Trophoblast cell (in vitro differentiated cells and primary cell): ENCODE measurements at regions not wholly inside any gene's neighbourhood (a gene's known extent, or its start where the extent isn't known, plus 50 kb on each side); places are given as distances from the start of the nearest gene placed in this dataset.

Experiments used
- DNase-seq, 2 donors: peaks; one replicate each; pipeline ENCODE4 v3.0.0-alpha.2; 2016
- H2AFZ ChIP-seq: 2 replicates; pipeline ENCODE4 v1.6.1; 2013; ENCODE audit warnings: low read length, moderate library complexity, mild to moderate bottlenecking; ENCODE audit not compliant: insufficient read depth, poor library complexity
- H2AK5ac ChIP-seq: 2 replicates; pipeline ENCODE4 v1.6.1; 2013; ENCODE audit warnings: mild to moderate bottlenecking, low read length
- H2BK120ac ChIP-seq: 2 replicates; pipeline ENCODE4 v1.6.1; 2013; ENCODE audit warnings: low read length, mild to moderate bottlenecking, moderate library complexity; ENCODE audit not compliant: insufficient read depth, poor library complexity
- H2BK12ac ChIP-seq: 2 replicates; pipeline ENCODE4 v1.6.1; 2013; ENCODE audit warnings: mild to moderate bottlenecking, low read length, moderate library complexity
- H2BK5ac ChIP-seq: 2 replicates; pipeline ENCODE4 v1.6.1; 2013; ENCODE audit warnings: low read length, low read depth, moderate library complexity, mild to moderate bottlenecking; ENCODE audit not compliant: poor library complexity
- H3K14ac ChIP-seq: 2 replicates; pipeline ENCODE4 v1.6.1; 2013; ENCODE audit warnings: mild to moderate bottlenecking, low read length
- H3K18ac ChIP-seq: 2 replicates; pipeline ENCODE4 v1.6.1; 2013; ENCODE audit warnings: mild to moderate bottlenecking, low read length
- H3K23ac ChIP-seq: 2 replicates; pipeline ENCODE4 v1.6.1; 2013; ENCODE audit warnings: low read length
- H3K27ac ChIP-seq: 2 replicates; pipeline ENCODE4 v1.5.1; 2013; ENCODE audit warnings: low read depth, mild to moderate bottlenecking, inconsistent platforms, low read length, moderate library complexity
- H3K27me3 ChIP-seq: 2 replicates; pipeline ENCODE4 v1.6.1; 2013; ENCODE audit warnings: inconsistent platforms, mild to moderate bottlenecking, low read length, moderate library complexity; ENCODE audit not compliant: insufficient read depth
- H3K36me3 ChIP-seq, 2 experiments: 1 replicate in 1 of 2; 2 replicates in 1 of 2; pipeline ENCODE4 v1.6.1; 2013; ENCODE audit warnings: low read length in 2 of 2, mild to moderate bottlenecking in 2 of 2, moderate library complexity in 1 of 2; ENCODE audit not compliant: insufficient read depth in 2 of 2, control insufficient read depth in 1 of 2
- H3K4ac ChIP-seq: 2 replicates; pipeline ENCODE4 v1.6.1; 2013; ENCODE audit warnings: low read depth, mild to moderate bottlenecking, low read length, moderate library complexity
- H3K4me1 ChIP-seq, 2 experiments: 1 replicate in 1 of 2; 2 replicates in 1 of 2; pipeline ENCODE4 v1.6.1; 2013; ENCODE audit warnings: low read length in 2 of 2, mild to moderate bottlenecking in 2 of 2, moderate library complexity in 1 of 2; ENCODE audit not compliant: insufficient read depth in 2 of 2, control insufficient read depth in 1 of 2
- H3K4me2 ChIP-seq: 2 replicates; pipeline ENCODE4 v1.6.1; 2013; ENCODE audit warnings: inconsistent platforms, mild to moderate bottlenecking, low read length, moderate library complexity
- H3K4me3 ChIP-seq: 2 replicates; pipeline ENCODE4 v1.5.1; 2013; ENCODE audit warnings: mild to moderate bottlenecking, low read depth, low read length, inconsistent platforms
- H3K79me1 ChIP-seq: one replicate; pipeline ENCODE4 v1.6.1; 2013; ENCODE audit warnings: low read length
- H3K79me2 ChIP-seq: 2 replicates; pipeline ENCODE4 v1.6.1; 2013; ENCODE audit warnings: low read length, mild to moderate bottlenecking; ENCODE audit not compliant: control insufficient read depth, insufficient read depth, poor library complexity
- H3K9ac ChIP-seq: 2 replicates; pipeline ENCODE4 v1.6.1; 2013; ENCODE audit warnings: mild to moderate bottlenecking, low read length
- H3K9me3 ChIP-seq: 2 replicates; pipeline ENCODE4 v1.6.1; 2013; ENCODE audit warnings: low read depth, mild to moderate bottlenecking, control low read depth, inconsistent platforms, low read length; ENCODE audit not compliant: insufficient read depth
- H4K12ac ChIP-seq: 2 replicates; pipeline ENCODE4 v1.6.1; 2013; ENCODE audit warnings: low read depth, mild to moderate bottlenecking, low read length, moderate library complexity
- H4K8ac ChIP-seq: 2 replicates; pipeline ENCODE4 v1.6.1; 2013; ENCODE audit warnings: low read depth, mild to moderate bottlenecking, low read length, moderate library complexity
- H4K91ac ChIP-seq: one replicate; pipeline ENCODE4 v1.6.1; 2013; ENCODE audit warnings: low read depth, mild to moderate bottlenecking, low read length, moderate library complexity
- WGBS: extraction: QIAGEN DNeasy Blood & Tissue Kit; methylation state at CpG from one replicate; pipeline ENCODE4 v1.1.7; 2013; ENCODE audit warnings: missing lambda C conversion rate; ENCODE audit not compliant: insufficient read length, insufficient coverage; ENCODE audit errors: extremely low coverage; 5-methylcytosine and 5-hydroxymethylcytosine counted together

DNA sequence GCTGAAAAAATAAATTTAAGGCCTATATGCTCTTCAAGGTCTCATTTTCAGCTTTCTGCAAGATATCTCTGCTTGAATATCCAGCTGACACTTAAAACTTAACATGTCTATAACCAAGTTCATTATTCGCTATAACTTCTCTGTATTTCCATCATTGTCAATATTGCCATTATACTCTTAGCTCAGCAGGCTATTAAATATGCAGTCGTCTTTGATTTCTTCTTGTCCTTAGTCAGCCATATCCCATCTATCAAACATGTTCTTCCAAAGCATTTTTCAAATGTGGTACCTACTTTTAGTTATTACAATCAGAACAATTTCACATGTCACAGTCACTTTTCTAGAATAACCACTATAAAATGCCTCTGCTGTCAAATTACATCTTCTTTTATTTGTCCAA is 1364.1 kb downstream of the ARAP2 start:
- no peaks in the 10 kb centered on the region for H3K4me1 ChIP-seq
- no peak for DNase-seq
- H3K4me2 ChIP-seq: no peak overlapping the region
- H3K79me2 ChIP-seq: no peaks in the 10 kb centered on the region
- WGBS: no CpG with 5 or more reads among the region's 2 CpGs
- no peak overlapping the region for H2BK5ac ChIP-seq
- no peak overlapping the region for H2AFZ ChIP-seq
- no peaks in the 10 kb centered on the region for H3K36me3 ChIP-seq
- H3K27ac ChIP-seq: no peak overlapping the region
- H3K14ac ChIP-seq: no peak overlapping the region
- no peaks in the 10 kb centered on the region for H3K79me1 ChIP-seq
- H2BK12ac ChIP-seq: no peak overlapping the region
- no peaks in the 10 kb centered on the region for H3K9me3 ChIP-seq
- no peak overlapping the region for H3K9ac ChIP-seq
- no peak overlapping the region for H3K18ac ChIP-seq
- H3K23ac ChIP-seq: no peak overlapping the region
- no peak overlapping the region for H3K4ac ChIP-seq
- H4K8ac ChIP-seq: no peak overlapping the region
- H4K12ac ChIP-seq: no peak overlapping the region
- H3K27me3 ChIP-seq: no peaks in the 10 kb centered on the region
- no peak overlapping the region for H4K91ac ChIP-seq
- no peak overlapping the region for H3K4me3 ChIP-seq
- H2BK120ac ChIP-seq: no peak overlapping the region
- no peak overlapping the region for H2AK5ac ChIP-seq

DNA sequence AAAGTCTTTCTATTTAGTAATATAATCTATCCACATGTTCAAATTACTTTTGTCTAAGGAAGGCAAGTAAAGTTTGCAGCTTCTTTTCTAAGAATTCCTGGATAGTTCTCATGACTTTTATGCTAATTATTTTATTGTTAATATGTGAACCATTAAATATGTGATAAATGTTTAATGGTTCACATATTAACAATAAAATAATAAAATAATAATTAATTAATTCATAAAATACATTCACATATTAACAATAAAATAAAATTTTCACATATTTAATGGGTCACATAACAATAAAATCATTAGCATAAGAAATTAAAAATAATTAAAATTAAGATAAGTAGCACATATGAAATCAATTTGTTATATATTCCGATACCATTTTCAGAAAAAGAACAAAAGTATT is 1352.4 kb downstream of the ARAP2 start:
- no peak overlapping the region for H3K9ac ChIP-seq
- no peak overlapping the region for H2BK5ac ChIP-seq
- no peak overlapping the region for H2BK120ac ChIP-seq
- no peak overlapping the region for H3K27ac ChIP-seq
- H3K36me3 ChIP-seq: no peaks in the 10 kb centered on the region
- no peak overlapping the region for H4K8ac ChIP-seq
- no peaks in the 10 kb centered on the region for H3K79me1 ChIP-seq
- no CpG with 5 or more reads among the region's 1 CpG for WGBS
- H3K14ac ChIP-seq: no peak overlapping the region
- no peaks in the 10 kb centered on the region for H3K9me3 ChIP-seq
- H3K4me3 ChIP-seq: no peak overlapping the region
- no peak overlapping the region for H4K91ac ChIP-seq
- no peaks in the 10 kb centered on the region for H3K79me2 ChIP-seq
- H3K23ac ChIP-seq: no peak overlapping the region
- no peak overlapping the region for H3K4me2 ChIP-seq
- no peak overlapping the region for H2AK5ac ChIP-seq
- H3K4me1 ChIP-seq: no peaks in the 10 kb centered on the region
- no peak overlapping the region for H2AFZ ChIP-seq
- no peak overlapping the region for H3K4ac ChIP-seq
- H3K18ac ChIP-seq: no peak overlapping the region
- H2BK12ac ChIP-seq: no peak overlapping the region
- H4K12ac ChIP-seq: no peak overlapping the region
- no peaks in the 10 kb centered on the region for H3K27me3 ChIP-seq
- DNase-seq: no peak

DNA sequence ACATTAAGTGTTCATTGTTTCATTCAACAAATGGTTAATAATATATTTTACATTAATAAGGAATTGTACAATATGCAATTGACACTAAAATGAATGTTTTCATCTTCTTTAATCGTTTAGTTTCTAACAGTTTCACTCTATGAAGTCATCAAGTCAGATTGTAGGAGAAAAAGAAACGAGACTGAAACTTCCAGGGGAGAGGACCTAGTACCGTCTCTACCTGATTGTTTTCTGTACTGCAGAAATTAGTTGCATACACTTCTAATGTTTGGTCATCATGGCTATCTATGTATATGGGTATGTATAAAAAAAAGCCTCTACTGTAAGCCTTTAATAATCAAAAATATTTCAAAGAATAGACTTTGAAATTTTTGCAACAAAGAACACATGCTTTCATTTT is 1350.9 kb downstream of the ARAP2 start:
- H3K79me1 ChIP-seq: no peaks in the 10 kb centered on the region
- no peak overlapping the region for H2AK5ac ChIP-seq
- no peak overlapping the region for H3K14ac ChIP-seq
- no CpG with 5 or more reads among the region's 3 CpGs for WGBS
- H2BK5ac ChIP-seq: no peak overlapping the region
- H3K9ac ChIP-seq: no peak overlapping the region
- H3K4me2 ChIP-seq: no peak overlapping the region
- no peaks in the 10 kb centered on the region for H3K9me3 ChIP-seq
- no peak for DNase-seq
- no peak overlapping the region for H3K18ac ChIP-seq
- H3K4me3 ChIP-seq: no peak overlapping the region
- no peaks in the 10 kb centered on the region for H3K79me2 ChIP-seq
- H4K12ac ChIP-seq: no peak overlapping the region
- no peak overlapping the region for H2AFZ ChIP-seq
- H4K91ac ChIP-seq: no peak overlapping the region
- H3K4ac ChIP-seq: no peak overlapping the region
- H3K27me3 ChIP-seq: no peaks in the 10 kb centered on the region
- H2BK120ac ChIP-seq: no peak overlapping the region
- no peak overlapping the region for H3K23ac ChIP-seq
- H3K4me1 ChIP-seq: no peaks in the 10 kb centered on the region
- H4K8ac ChIP-seq: no peak overlapping the region
- no peaks in the 10 kb centered on the region for H3K36me3 ChIP-seq
- no peak overlapping the region for H3K27ac ChIP-seq
- no peak overlapping the region for H2BK12ac ChIP-seq

DNA sequence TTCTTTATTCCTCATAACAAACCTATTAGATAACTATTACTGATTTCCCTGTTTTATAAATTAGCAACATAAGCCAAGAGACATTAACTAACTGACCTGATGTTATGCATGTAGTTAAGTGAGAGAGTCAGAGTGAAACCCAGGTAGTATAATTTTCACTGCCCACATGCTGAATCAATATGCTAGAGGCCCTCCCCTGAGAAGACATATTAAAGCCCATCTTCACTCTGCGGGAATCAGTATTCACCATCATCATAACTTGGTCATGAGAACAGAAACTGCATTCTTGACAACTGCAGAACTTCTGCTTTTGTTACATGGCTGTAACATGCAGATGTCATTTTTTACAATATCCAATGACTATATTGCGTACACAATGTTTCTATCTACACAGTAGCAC is 1324.3 kb downstream of the ARAP2 start:
- Histone ChIP-seq H3K14ac (no peak overlapping the region), H3K4ac (no peak overlapping the region), H4K12ac (no peak overlapping the region), H3K4me2 (no peak overlapping the region), H3K23ac (no peak overlapping the region), H2BK12ac (no peak overlapping the region), H3K4me3 (no peak overlapping the region), H4K8ac (no peak overlapping the region), H4K91ac (no peak overlapping the region), H3K36me3 (no peaks in the 10 kb centered on the region), H2AFZ (no peak overlapping the region), H2BK5ac (no peak overlapping the region), H3K9me3 (no peaks in the 10 kb centered on the region), H3K9ac (no peak overlapping the region), H3K4me1 (no peaks in the 10 kb centered on the region), H3K79me1 (no peaks in the 10 kb centered on the region), H2BK120ac (no peak overlapping the region), H3K18ac (no peak overlapping the region), H3K27ac (no peak overlapping the region), H2AK5ac (no peak overlapping the region), H3K27me3 (no peaks in the 10 kb centered on the region), H3K79me2 (no peaks in the 10 kb centered on the region)
- DNase-seq: no peak
- no CpG with 5 or more reads among the region's 2 CpGs for whole genome bisulfite sequencing
